ENCODE measurements at regions not wholly inside any gene's neighbourhood (a gene's known extent, or its start where the extent isn't known, plus 50 kb on each side); places are given as distances from the start of the nearest gene placed in this dataset.

GRCh38 chr4:134308910-134309309, 107.3 kb upstream of the PABPC4L start:
- DNase-seq = no peak

- DNase-seq = no peak
These were observed 96.7 kb upstream of the PABPC4L start for GRCh38 chr4:134298313-134298712.

- no peak for DNase-seq
These were observed 96.2 kb upstream of the PABPC4L start for GRCh38 chr4:134297765-134298164.

- no peak for DNase-seq
These were observed 81.1 kb upstream of the PABPC4L start for GRCh38 chr4:134282680-134283079.

- DNase-seq = no peak
These were observed 77.1 kb upstream of the PABPC4L start for GRCh38 chr4:134278675-134279074.

DNA sequence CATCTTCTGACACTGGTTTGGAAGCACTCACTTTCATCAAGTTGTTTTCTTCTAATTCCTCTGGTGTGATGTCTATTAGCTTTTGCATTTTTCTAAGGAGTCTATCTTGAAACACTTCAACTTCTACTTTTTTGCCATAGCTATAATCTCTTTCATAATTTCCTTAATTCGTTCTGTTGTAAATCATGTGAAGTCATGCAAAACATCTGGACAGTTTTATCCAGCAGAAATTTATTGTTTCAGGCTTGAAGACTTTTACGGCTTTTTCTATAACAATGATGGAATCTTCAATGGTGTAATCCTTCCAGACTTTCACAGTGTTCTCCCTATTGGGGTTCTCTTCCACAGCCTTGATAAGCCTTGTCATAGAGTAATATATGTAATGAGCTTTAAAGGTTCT, 74.9 kb upstream of the PABPC4L start:
- DNase-seq = no peak

DNA sequence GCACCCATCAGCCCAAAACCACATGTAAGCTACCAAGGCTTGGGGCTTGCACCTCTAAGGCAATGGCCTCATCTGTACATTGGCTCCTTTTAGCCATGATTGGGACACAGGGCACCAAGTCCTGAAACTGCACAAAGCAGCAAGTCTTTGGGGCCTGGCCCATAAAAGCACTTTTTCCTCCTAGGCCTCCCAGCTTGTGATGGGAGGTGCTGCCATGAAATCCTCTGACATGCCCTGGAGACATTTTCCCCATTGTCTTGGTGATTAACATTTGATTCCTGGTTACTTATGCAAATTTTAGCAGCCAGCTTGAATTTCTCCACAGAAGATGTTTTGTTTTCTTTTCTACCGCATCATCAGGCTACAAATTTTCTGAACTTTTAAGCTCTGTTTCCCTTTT, 58.5 kb upstream of the PABPC4L start:
- no peak for DNase-seq
